PFSK-1 (cell line): ENCODE measurements at regions not wholly inside any gene's neighbourhood (a gene's known extent, or its start where the extent isn't known, plus 50 kb on each side); places are given as distances from the start of the nearest gene placed in this dataset.

Experiments
- POLR2AphosphoS5 ChIP-seq: IDR thresholded peaks from 2 replicates; pipeline ENCODE4 v1.6.1; 2012; ENCODE audit warnings: low read depth, mild to moderate bottlenecking, control low read depth, low read length, moderate library complexity
- SIN3A ChIP-seq: IDR thresholded peaks from 2 replicates; pipeline ENCODE4 v1.6.1; 2012; ENCODE audit warnings: mild to moderate bottlenecking, low read length, moderate library complexity, borderline replicate concordance; ENCODE audit not compliant: insufficient read depth
- TF ChIP-seq, protein P1 (sequence below), 2 experiments: IDR thresholded peaks; 2 replicates each; pipeline versions ENCODE4 v1.6.1 to v1.8.0; 2011 to 2012; ENCODE audit warnings: low read depth in 2 of 2, low read length in 2 of 2, control low read depth in 1 of 2, inconsistent platforms in 1 of 2, mild to moderate bottlenecking in 1 of 2, moderate library complexity in 1 of 2; ENCODE audit not compliant: insufficient read depth in 1 of 2

DNA sequence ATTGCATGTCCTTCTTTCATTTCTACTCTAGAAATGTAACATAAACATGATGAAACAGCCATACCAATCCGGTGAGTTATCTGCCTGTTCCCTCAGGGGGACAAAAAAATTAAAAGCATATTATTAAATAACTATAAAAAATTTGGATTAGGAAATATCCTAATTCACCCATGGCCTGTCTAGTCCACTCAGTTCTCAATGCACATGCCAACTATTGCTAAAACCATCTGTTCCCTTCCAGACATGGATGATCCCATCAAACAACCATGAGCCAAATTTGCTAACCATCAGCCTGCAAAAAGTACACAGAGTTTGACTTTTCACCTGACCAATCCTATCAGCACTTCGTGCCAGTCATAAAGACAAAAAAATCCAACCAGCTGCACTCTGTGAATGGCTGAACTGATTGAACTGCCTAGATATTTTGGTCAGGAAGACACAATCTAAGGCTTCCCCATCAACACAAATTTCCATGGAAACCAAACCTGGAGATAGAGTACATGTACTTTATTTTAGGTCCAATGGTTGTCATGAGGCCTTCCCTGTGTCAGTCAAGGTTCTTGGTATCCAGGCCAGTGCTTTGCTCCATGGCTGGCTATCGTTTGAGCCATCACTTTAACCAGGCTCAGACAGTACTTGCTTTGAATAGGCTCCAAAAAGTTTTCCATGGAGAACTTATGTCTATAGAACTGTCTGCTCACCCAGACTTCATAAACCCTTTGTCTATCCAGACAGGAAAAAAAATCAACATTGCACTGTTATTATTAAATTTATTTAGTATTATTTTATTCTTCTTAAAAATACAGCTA is 570.8 kb downstream of the LTN1 start:
- no peak for TF ChIP-seq POLR2AphosphoS5
- no peak for TF ChIP-seq SIN3A
- TF ChIP-seq, protein P1, sequence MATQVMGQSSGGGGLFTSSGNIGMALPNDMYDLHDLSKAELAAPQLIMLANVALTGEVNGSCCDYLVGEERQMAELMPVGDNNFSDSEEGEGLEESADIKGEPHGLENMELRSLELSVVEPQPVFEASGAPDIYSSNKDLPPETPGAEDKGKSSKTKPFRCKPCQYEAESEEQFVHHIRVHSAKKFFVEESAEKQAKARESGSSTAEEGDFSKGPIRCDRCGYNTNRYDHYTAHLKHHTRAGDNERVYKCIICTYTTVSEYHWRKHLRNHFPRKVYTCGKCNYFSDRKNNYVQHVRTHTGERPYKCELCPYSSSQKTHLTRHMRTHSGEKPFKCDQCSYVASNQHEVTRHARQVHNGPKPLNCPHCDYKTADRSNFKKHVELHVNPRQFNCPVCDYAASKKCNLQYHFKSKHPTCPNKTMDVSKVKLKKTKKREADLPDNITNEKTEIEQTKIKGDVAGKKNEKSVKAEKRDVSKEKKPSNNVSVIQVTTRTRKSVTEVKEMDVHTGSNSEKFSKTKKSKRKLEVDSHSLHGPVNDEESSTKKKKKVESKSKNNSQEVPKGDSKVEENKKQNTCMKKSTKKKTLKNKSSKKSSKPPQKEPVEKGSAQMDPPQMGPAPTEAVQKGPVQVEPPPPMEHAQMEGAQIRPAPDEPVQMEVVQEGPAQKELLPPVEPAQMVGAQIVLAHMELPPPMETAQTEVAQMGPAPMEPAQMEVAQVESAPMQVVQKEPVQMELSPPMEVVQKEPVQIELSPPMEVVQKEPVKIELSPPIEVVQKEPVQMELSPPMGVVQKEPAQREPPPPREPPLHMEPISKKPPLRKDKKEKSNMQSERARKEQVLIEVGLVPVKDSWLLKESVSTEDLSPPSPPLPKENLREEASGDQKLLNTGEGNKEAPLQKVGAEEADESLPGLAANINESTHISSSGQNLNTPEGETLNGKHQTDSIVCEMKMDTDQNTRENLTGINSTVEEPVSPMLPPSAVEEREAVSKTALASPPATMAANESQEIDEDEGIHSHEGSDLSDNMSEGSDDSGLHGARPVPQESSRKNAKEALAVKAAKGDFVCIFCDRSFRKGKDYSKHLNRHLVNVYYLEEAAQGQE (IDR thresholded peaks at IDR 0.05; ENCODE audit: insufficient read depth in 1 of 2, low read depth in 2 of 2, low read length in 2 of 2) = no peak
